Neural cell (in vitro differentiated cells): ENCODE measurements at regions not wholly inside any gene's neighbourhood (a gene's known extent, or its start where the extent isn't known, plus 50 kb on each side); places are given as distances from the start of the nearest gene placed in this dataset.

Experiments
- H2AFZ ChIP-seq: fragments of 200-600, 300-800 bp; sonication (generic), shearing (Covaris generic); 2 replicates; pipeline ENCODE4 v1.6.0; 2014; ENCODE audit warnings: low read depth, mild to moderate bottlenecking, antibody characterized with exemption, low read length, moderate library complexity
- H3F3A ChIP-seq: fragments of 200-600 bp; shearing (Covaris generic); 2 replicates; pipeline ENCODE4 v1.6.1; 2016; ENCODE audit warnings: mild to moderate bottlenecking, moderate library complexity, mixed read lengths, antibody characterized with exemption, low read length; ENCODE audit not compliant: insufficient read depth, poor library complexity, severe bottlenecking
- H3K27ac ChIP-seq: fragments of 200-600, 300-800 bp; sonication (generic), shearing (Covaris generic); 2 replicates; pipeline ENCODE4 v1.5.1; 2014; ENCODE audit warnings: mild to moderate bottlenecking, low read length, moderate library complexity
- H3K27me3 ChIP-seq: fragments of 300-800, 200-600 bp; sonication (generic), shearing (Covaris generic); 2 replicates; pipeline ENCODE4 v1.6.0; 2014; ENCODE audit warnings: mild to moderate bottlenecking, low read depth, low read length, moderate library complexity; ENCODE audit not compliant: insufficient read depth
- H3K36me3 ChIP-seq: fragments of 300-800, 200-600 bp; sonication (generic), shearing (Covaris generic); 2 replicates; pipeline ENCODE4 v1.5.1; 2014; ENCODE audit warnings: mild to moderate bottlenecking, antibody characterized with exemption, low read length, moderate library complexity; ENCODE audit not compliant: insufficient read depth
- H3K4me2 ChIP-seq: fragments of 300-800, 200-600 bp; sonication (generic), shearing (Covaris generic); 2 replicates; pipeline ENCODE4 v1.6.0; 2014; ENCODE audit warnings: mild to moderate bottlenecking, low read length
- H3K4me3 ChIP-seq: fragments of 300-800, 200-600 bp; sonication (generic), shearing (Covaris generic); 2 replicates; pipeline ENCODE4 v1.5.1; 2014; ENCODE audit warnings: mild to moderate bottlenecking, low read length, moderate library complexity
- H3K79me2 ChIP-seq: fragments of 200-600 bp; shearing (Covaris generic); replicated peaks from 2 replicates; pipeline ENCODE4 v1.6.0; 2014; ENCODE audit warnings: mild to moderate bottlenecking, low read length, moderate library complexity; ENCODE audit not compliant: insufficient read depth
- H3K9ac ChIP-seq: fragments of 300-800, 200-600 bp; sonication (generic), shearing (Covaris generic); 2 replicates; pipeline ENCODE4 v1.6.1; 2016; ENCODE audit warnings: mild to moderate bottlenecking, low read length, mixed read lengths
- H3K9me2 ChIP-seq: fragments of 200-600 bp; shearing (Covaris generic); 2 replicates; pipeline ENCODE4 v1.6.1; 2016; ENCODE audit warnings: mild to moderate bottlenecking, low read length, mixed read lengths; ENCODE audit not compliant: insufficient read depth
- H3K9me3 ChIP-seq: fragments of 200-600, 300-800 bp; sonication (generic), shearing (Covaris generic); 2 replicates; pipeline ENCODE4 v1.6.1; 2016; ENCODE audit warnings: mild to moderate bottlenecking, mixed run types, low read length, moderate library complexity, mixed read lengths
- H4K20me1 ChIP-seq: fragments of 200-600 bp; shearing (Covaris generic); 2 replicates; pipeline ENCODE4 v1.6.1; 2016; ENCODE audit warnings: mild to moderate bottlenecking, mixed run types; ENCODE audit not compliant: insufficient read depth
- EP300 ChIP-seq: fragments of 450-650 bp; conservative IDR thresholded peaks from 2 replicates; pipeline ENCODE4 v1.6.1; 2014; ENCODE audit warnings: antibody characterized with exemption, mild to moderate bottlenecking, moderate library complexity; ENCODE audit not compliant: poor library complexity, severe bottlenecking
- EZH2 ChIP-seq: fragments of 200-600, 300-800 bp; shearing (Covaris generic), sonication (generic); IDR thresholded peaks from 2 replicates; pipeline ENCODE4 v1.6.1; 2014; ENCODE audit warnings: antibody characterized with exemption, low read length, borderline replicate concordance, mild to moderate bottlenecking; ENCODE audit not compliant: insufficient read depth, poor library complexity, severe bottlenecking
- MXI1 ChIP-seq: fragments of 450-650 bp; conservative IDR thresholded peaks from 2 replicates; pipeline ENCODE4 v1.6.1; 2014; ENCODE audit warnings: antibody characterized with exemption, mild to moderate bottlenecking; ENCODE audit not compliant: poor library complexity, severe bottlenecking
- POLR2AphosphoS5 ChIP-seq: IDR thresholded peaks from 2 replicates; pipeline ENCODE4 v1.6.1; 2012
- RAD21 ChIP-seq: fragments of 450-650 bp; conservative IDR thresholded peaks from 2 replicates; pipeline ENCODE4 v1.6.1; 2014; ENCODE audit warnings: antibody characterized with exemption, mild to moderate bottlenecking, moderate library complexity
- SMC3 ChIP-seq: fragments of 450-650 bp; conservative IDR thresholded peaks from 2 replicates; pipeline ENCODE4 v1.6.1; 2014; ENCODE audit warnings: antibody characterized with exemption, mild to moderate bottlenecking, moderate library complexity; ENCODE audit not compliant: poor library complexity
- TAF1 ChIP-seq: IDR thresholded peaks from 2 replicates; pipeline ENCODE4 v1.6.1; 2012; ENCODE audit warnings: low read depth
- TF ChIP-seq, protein P1 (sequence below): IDR thresholded peaks from 2 replicates; pipeline ENCODE4 v1.6.1; 2012; ENCODE audit warnings: borderline replicate concordance
- TF ChIP-seq, protein P2 (sequence below): fragments of 450-650 bp; IDR thresholded peaks from 2 replicates; pipeline ENCODE4 v1.5.1; 2014; ENCODE audit warnings: antibody characterized with exemption, mild to moderate bottlenecking, moderate library complexity; ENCODE audit not compliant: poor library complexity, severe bottlenecking

DNA sequence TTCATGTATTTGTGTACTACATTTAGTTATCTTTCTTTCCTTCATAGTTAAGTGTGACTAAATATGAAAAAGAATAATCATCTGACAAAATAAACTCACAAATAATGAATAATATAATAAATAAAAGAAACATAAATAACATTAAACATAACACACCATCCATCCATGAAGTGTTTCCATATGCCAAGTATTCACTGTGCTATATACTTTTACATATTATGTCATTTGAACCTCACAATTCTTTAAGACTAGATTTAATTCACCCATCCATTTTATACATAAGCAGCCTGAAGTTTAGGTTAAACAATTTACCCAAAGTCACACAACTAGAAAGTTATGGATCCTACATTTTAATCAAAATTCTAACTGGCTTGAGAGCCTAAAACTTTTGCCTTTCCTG is 549.4 kb upstream of the HS3ST5 start:
- Histone ChIP-seq H2AFZ (no peak overlapping the region), H3K4me3 (no peak overlapping the region), H3K79me2 (no peaks in the 10 kb centered on the region), H3K9me2 (no peaks in the 10 kb centered on the region), H3K27ac (no peak overlapping the region), H3K4me2 (no peak overlapping the region), H3K9me3 (no peaks in the 10 kb centered on the region), H4K20me1 (no peaks in the 10 kb centered on the region), H3K36me3 (no peaks in the 10 kb centered on the region), H3K9ac (no peak overlapping the region), H3F3A (no peaks in the 10 kb centered on the region), H3K27me3 (no peaks in the 10 kb centered on the region)
- no peak for TF ChIP-seq EZH2
- TF ChIP-seq POLR2AphosphoS5 = no peak
- TF ChIP-seq MXI1 = no peak
- TF ChIP-seq TAF1 = no peak
- TF ChIP-seq, protein P1, sequence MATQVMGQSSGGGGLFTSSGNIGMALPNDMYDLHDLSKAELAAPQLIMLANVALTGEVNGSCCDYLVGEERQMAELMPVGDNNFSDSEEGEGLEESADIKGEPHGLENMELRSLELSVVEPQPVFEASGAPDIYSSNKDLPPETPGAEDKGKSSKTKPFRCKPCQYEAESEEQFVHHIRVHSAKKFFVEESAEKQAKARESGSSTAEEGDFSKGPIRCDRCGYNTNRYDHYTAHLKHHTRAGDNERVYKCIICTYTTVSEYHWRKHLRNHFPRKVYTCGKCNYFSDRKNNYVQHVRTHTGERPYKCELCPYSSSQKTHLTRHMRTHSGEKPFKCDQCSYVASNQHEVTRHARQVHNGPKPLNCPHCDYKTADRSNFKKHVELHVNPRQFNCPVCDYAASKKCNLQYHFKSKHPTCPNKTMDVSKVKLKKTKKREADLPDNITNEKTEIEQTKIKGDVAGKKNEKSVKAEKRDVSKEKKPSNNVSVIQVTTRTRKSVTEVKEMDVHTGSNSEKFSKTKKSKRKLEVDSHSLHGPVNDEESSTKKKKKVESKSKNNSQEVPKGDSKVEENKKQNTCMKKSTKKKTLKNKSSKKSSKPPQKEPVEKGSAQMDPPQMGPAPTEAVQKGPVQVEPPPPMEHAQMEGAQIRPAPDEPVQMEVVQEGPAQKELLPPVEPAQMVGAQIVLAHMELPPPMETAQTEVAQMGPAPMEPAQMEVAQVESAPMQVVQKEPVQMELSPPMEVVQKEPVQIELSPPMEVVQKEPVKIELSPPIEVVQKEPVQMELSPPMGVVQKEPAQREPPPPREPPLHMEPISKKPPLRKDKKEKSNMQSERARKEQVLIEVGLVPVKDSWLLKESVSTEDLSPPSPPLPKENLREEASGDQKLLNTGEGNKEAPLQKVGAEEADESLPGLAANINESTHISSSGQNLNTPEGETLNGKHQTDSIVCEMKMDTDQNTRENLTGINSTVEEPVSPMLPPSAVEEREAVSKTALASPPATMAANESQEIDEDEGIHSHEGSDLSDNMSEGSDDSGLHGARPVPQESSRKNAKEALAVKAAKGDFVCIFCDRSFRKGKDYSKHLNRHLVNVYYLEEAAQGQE = no peak
- TF ChIP-seq, protein P2, sequence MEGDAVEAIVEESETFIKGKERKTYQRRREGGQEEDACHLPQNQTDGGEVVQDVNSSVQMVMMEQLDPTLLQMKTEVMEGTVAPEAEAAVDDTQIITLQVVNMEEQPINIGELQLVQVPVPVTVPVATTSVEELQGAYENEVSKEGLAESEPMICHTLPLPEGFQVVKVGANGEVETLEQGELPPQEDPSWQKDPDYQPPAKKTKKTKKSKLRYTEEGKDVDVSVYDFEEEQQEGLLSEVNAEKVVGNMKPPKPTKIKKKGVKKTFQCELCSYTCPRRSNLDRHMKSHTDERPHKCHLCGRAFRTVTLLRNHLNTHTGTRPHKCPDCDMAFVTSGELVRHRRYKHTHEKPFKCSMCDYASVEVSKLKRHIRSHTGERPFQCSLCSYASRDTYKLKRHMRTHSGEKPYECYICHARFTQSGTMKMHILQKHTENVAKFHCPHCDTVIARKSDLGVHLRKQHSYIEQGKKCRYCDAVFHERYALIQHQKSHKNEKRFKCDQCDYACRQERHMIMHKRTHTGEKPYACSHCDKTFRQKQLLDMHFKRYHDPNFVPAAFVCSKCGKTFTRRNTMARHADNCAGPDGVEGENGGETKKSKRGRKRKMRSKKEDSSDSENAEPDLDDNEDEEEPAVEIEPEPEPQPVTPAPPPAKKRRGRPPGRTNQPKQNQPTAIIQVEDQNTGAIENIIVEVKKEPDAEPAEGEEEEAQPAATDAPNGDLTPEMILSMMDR = no peak
- no peak for TF ChIP-seq SMC3
- no peak for TF ChIP-seq RAD21
- TF ChIP-seq EP300 = no peak

DNA sequence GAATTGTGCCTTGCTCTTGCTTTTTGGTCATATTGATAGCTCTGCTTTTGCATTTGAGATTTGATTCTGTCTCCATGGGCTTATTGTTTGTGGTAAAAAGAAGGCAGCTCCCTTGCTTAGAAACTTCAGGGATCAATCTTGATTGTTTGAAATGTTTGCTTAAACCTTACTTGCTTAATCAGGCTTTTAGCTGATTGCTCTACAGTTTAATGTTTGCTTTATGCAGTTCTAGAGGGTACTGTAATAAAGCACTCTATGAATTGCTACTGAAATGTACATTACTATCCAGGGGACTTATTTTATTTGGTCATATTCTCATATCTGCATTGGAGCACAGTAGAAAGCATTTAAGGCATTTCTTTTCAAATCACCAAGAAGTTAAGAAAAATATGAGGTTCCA is 545.4 kb upstream of the HS3ST5 start:
- Histone ChIP-seq H3K4me2 (no peak overlapping the region), H2AFZ (no peak overlapping the region), H3K4me3 (no peak overlapping the region), H3K79me2 (no peaks in the 10 kb centered on the region), H3K9me2 (no peaks in the 10 kb centered on the region), H3K27ac (no peak overlapping the region), H3K9me3 (no peaks in the 10 kb centered on the region), H3K9ac (no peak overlapping the region), H3K36me3 (no peaks in the 10 kb centered on the region), H3F3A (no peaks in the 10 kb centered on the region), H3K27me3 (no peaks in the 10 kb centered on the region), H4K20me1 (no peaks in the 10 kb centered on the region)
- no peak for TF ChIP-seq RAD21
- TF ChIP-seq SMC3 = no peak
- no peak for TF ChIP-seq MXI1
- TF ChIP-seq, protein P1 = no peak
- no peak for TF ChIP-seq EP300
- TF ChIP-seq, protein P2 = no peak
- TF ChIP-seq EZH2 = no peak
- TF ChIP-seq POLR2AphosphoS5 = no peak
- TF ChIP-seq TAF1 = no peak
